ENCODE measurements at regions not wholly inside any gene's neighbourhood (a gene's known extent, or its start where the extent isn't known, plus 50 kb on each side); places are given as distances from the start of the nearest gene placed in this dataset.
"Not testable (repeated sequence)": the region's sequence is repeated elsewhere in the genome, so short reads cannot be mapped to it uniquely, and the experiment has no call there.

DNA sequence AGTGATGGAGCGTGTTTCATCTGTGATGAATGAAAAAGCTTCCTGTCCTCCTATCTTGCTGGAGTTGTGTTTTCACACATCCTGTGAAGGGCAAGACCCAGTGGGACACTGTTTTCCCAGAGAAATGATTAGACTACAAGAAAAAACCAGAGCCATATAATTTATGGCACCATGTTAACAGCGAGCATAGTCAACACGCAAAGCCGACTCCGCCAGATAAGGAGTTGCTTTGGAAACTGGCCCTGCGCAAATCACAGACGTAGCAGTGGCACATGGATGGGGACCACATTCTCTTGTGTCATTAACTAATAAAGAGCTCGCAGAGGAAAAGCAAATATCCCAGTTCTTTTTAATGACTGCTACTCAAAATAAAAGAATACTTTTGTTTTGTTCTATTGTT lies 471.2 kb upstream of the RUNX1 start:
- ATAC-seq (no peak), DNase-seq (no peak)
- no peaks in the 10 kb centered on the region for H3K9me3 ChIP-seq
- no peaks in the 10 kb centered on the region for H3K4me1 ChIP-seq
- no peaks in the 10 kb centered on the region for H3K36me3 ChIP-seq
- WGBS, 4 donors: 46 to 58% (median 48%) methylated on average over 8 of the region's 8 CpGs
- no peak overlapping the region for H3K27ac ChIP-seq
- H3K27me3 ChIP-seq: no peaks in the 10 kb centered on the region
- intact Hi-C loops (cut with DNase I): loop anchor here in 1 of 10 donors (5.0 kb wide), 1 partner anchor 33 kb away; no protein-coding TSS in a partner anchor
- H3K4me3 ChIP-seq: no peak overlapping the region
- no peak for TF ChIP-seq POLR2A (IDR thresholded peaks at IDR 0.05)
- TF ChIP-seq, protein P1, sequence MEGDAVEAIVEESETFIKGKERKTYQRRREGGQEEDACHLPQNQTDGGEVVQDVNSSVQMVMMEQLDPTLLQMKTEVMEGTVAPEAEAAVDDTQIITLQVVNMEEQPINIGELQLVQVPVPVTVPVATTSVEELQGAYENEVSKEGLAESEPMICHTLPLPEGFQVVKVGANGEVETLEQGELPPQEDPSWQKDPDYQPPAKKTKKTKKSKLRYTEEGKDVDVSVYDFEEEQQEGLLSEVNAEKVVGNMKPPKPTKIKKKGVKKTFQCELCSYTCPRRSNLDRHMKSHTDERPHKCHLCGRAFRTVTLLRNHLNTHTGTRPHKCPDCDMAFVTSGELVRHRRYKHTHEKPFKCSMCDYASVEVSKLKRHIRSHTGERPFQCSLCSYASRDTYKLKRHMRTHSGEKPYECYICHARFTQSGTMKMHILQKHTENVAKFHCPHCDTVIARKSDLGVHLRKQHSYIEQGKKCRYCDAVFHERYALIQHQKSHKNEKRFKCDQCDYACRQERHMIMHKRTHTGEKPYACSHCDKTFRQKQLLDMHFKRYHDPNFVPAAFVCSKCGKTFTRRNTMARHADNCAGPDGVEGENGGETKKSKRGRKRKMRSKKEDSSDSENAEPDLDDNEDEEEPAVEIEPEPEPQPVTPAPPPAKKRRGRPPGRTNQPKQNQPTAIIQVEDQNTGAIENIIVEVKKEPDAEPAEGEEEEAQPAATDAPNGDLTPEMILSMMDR (IDR thresholded peaks at IDR 0.05): no peak

DNA sequence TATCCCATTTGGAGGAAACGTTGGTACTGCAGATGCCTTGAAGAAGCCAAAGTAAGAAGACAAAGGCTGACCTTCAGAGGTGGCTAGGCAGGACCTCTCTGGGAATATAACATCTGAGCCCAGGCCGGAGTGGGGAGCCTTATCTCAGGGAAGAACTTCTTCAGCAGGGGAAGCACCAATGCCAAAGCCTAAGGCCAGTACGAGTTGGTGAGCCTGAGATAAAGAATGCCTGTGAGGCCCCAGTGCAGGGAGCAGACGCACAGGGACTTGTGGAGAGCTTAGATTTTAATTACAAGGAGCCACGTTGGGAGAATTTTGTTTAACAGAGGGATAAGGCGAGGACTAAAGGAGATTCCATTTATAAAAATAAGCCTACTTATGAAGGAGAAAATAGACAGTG lies 468.8 kb upstream of the RUNX1 start:
- no peak for DNase-seq
- Histone ChIP-seq H3K27me3 (peaks cover 0 to 4% (median 0%) of the 10 kb centered on the region in 9 donors), H3K9me3 (no peaks in the 10 kb centered on the region), H3K36me3 (no peaks in the 10 kb centered on the region), H3K4me3 (no peak overlapping the region), H3K27ac (no peak overlapping the region), H3K4me1 (no peaks in the 10 kb centered on the region)
- no peak for TF ChIP-seq POLR2A (IDR thresholded peaks at IDR 0.05)
- TF ChIP-seq, protein P1 (IDR thresholded peaks at IDR 0.05): no peak
- ATAC-seq: no peak
- WGBS, 4 donors: 44 to 53% (median 51%) methylated on average over 6 of the region's 6 CpGs
- intact Hi-C loops (cut with DNase I): no loop called here

DNA sequence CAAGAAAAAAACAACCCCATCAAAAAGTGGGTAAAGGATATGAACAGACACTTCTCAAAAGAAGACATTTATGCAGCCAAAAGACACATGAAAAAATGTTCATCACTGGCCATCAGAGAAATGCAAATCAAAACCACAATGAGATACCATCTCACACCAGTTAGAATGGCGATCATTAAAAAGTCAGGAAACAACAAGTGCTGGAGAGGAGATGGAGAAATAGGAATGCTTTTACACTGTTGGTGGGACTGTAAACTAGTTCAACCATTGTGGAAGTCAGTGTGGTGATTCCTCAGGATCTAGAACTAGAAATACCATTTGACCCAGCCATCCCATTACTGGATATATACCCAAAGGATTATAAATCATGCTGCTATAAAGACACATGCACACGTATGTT lies 467.2 kb upstream of the RUNX1 start:
- intact Hi-C loops (cut with DNase I); ATAC-seq: not testable (repeated sequence)

DNA sequence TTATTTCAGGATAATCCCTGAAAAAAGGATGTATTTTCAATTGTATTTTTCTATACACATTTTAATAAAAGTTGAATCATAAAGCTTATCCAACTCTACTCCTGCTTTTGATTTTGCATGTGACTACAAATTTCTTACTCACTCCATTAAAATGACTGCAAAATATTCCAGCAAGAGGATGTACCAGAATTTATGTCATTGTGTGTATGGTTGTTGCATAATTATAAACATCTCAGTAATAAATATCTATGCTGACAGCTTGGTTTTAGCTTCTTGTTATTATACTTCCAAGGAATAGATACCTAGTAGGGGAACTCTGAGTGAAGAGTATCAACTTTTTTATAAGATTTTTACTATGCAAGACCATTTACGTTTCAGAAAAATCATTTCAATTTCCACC lies 463.2 kb upstream of the RUNX1 start:
- TF ChIP-seq POLR2A (IDR thresholded peaks at IDR 0.05): no peak
- TF ChIP-seq, protein P1 (IDR thresholded peaks at IDR 0.05): no peak
- Histone ChIP-seq H3K4me3 (no peak overlapping the region), H3K27ac (no peak overlapping the region), H3K9me3 (no peaks in the 10 kb centered on the region), H3K27me3 (peaks cover 0 to 15% (median 0%) of the 10 kb centered on the region in 9 donors), H3K36me3 (no peaks in the 10 kb centered on the region), H3K4me1 (peaks cover 0 to 31% (median 0%) of the 10 kb centered on the region in 12 donors)
- DNase-seq (no peak), ATAC-seq (no peak)
- intact Hi-C loops (cut with DNase I): no loop called here
- WGBS, 4 donors: 83 to 100% (median 91%) methylated on average over 1 of the region's 1 CpG

More for the DNA sequence above, 467.2 kb upstream of the RUNX1 start:
- not testable (repeated sequence) for H3K9me3 ChIP-seq, H3K4me1 ChIP-seq, H3K36me3 ChIP-seq, DNase-seq, H3K27me3 ChIP-seq, H3K4me3 ChIP-seq, H3K27ac ChIP-seq
- 93 to 97% (median 94%) methylated on average over 2 of the region's 2 CpGs for WGBS, 4 donors

DNA sequence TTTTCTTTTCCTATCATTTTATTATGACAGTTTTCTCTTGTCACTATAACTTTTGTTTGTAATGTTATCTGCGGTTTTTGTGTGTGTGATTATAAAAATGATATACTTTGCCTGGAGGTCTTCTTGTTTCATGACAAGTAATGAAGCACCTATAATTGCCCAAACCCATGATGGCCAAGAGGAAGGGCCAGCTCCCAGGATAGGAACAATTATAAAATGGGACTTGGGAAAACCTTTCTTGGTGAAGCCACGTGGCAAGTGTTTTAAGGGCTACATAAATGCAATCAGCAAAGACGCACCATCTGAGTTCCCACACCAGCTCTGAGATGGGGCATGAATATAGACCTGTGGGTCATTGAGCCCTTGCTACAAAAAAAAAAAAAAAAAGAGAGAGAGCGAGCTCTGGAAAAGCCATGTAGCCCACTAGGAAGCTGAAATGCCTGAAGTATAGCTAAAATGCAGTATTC lies 462.6 kb upstream of the RUNX1 start:
- peaks cover 0 to 35% (median 0%) of the 10 kb centered on the region in 12 donors for H3K4me1 ChIP-seq
- H3K27me3 ChIP-seq: peaks cover 0 to 15% (median 0%) of the 10 kb centered on the region in 9 donors
- ATAC-seq (no peak), DNase-seq (no peak)
- H3K36me3 ChIP-seq: no peaks in the 10 kb centered on the region
- 72 to 80% (median 75%) methylated on average over 4 of the region's 4 CpGs for WGBS, 4 donors
- H3K27ac ChIP-seq: no peak overlapping the region
- no peak for TF ChIP-seq POLR2A (IDR thresholded peaks at IDR 0.05)
- TF ChIP-seq, protein P1 (IDR thresholded peaks at IDR 0.05): no peak
- intact Hi-C loops (cut with DNase I): no loop called here
- no peak overlapping the region for H3K4me3 ChIP-seq
- H3K9me3 ChIP-seq: no peaks in the 10 kb centered on the region

All from heart left ventricle (tissue), 16 donors.